ENCODE measurements at regions not wholly inside any gene's neighbourhood (a gene's known extent, or its start where the extent isn't known, plus 50 kb on each side); places are given as distances from the start of the nearest gene placed in this dataset.
"Not testable (repeated sequence)": the region's sequence is repeated elsewhere in the genome, so short reads cannot be mapped to it uniquely, and the experiment has no call there.

GRCh38 chr7:33789871-33790630 lies 115.3 kb upstream of the BMPER start:
- DNase-seq, result no peak

GRCh38 chr7:33790746-33791145 lies 114.6 kb upstream of the BMPER start:
- no peak for DNase-seq

GRCh38 chr7:33792041-33792440 lies 113.3 kb upstream of the BMPER start:
- DNase-seq, result no peak

GRCh38 chr7:33792547-33793105 lies 112.7 kb upstream of the BMPER start:
- no peak for DNase-seq

GRCh38 chr7:33793616-33794015 lies 111.7 kb upstream of the BMPER start:
- DNase-seq, result no peak

- DNase-seq, result no peak
Measured at GRCh38 chr7:33794419-33794818, 110.9 kb upstream of the BMPER start.

- no peak for DNase-seq
Measured at GRCh38 chr7:33794959-33795358, 110.4 kb upstream of the BMPER start.

GRCh38 chr7:33796538-33796937 lies 108.8 kb upstream of the BMPER start:
- no peak for DNase-seq

GRCh38 chr7:33797512-33797911 lies 107.8 kb upstream of the BMPER start:
- not testable (repeated sequence) for DNase-seq

- no peak for DNase-seq
Measured at GRCh38 chr7:33798686-33799325, 106.5 kb upstream of the BMPER start.

GRCh38 chr7:33799766-33800165 lies 105.6 kb upstream of the BMPER start:
- no peak for DNase-seq

GRCh38 chr7:33802600-33802999 lies 102.7 kb upstream of the BMPER start:
- no peak for DNase-seq

- DNase-seq, result no peak
Measured at GRCh38 chr7:33804140-33804660, 101.1 kb upstream of the BMPER start.

- DNase-seq, result no peak
Measured at GRCh38 chr7:33805630-33806233, 99.6 kb upstream of the BMPER start.

GRCh38 chr7:33806298-33807154 lies 98.8 kb upstream of the BMPER start:
- no peak for DNase-seq

- no peak for DNase-seq
Measured at GRCh38 chr7:33807155-33807530, 98.2 kb upstream of the BMPER start.

GRCh38 chr7:33807779-33808482 lies 97.4 kb upstream of the BMPER start:
- no peak for DNase-seq

GRCh38 chr7:33809228-33809627 lies 96.1 kb upstream of the BMPER start:
- DNase-seq, result no peak

GRCh38 chr7:33810356-33810755 lies 95.0 kb upstream of the BMPER start:
- no peak for DNase-seq

GRCh38 chr7:33813331-33813730 lies 92.0 kb upstream of the BMPER start:
- no peak for DNase-seq

GRCh38 chr7:33814400-33814799 lies 90.9 kb upstream of the BMPER start:
- no peak for DNase-seq

- DNase-seq, result no peak
Measured at GRCh38 chr7:33814936-33815335, 90.4 kb upstream of the BMPER start.
